Suprapubic skin (tissue), 4 donors: ENCODE measurements at regions not wholly inside any gene's neighbourhood (a gene's known extent, or its start where the extent isn't known, plus 50 kb on each side); places are given as distances from the start of the nearest gene placed in this dataset.

Experiments used
- DNase-seq, 2 donors: peaks; one replicate each; pipeline ENCODE4 v3.0.0-alpha.2; 2019; ENCODE audit warnings: low spot score in 2 of 2
- H3K27ac ChIP-seq: fragments of 200-600 bp; sonication (generic); one replicate; pipeline ENCODE4 v1.5.1; 2019
- H3K27me3 ChIP-seq: fragments of 200-600 bp; sonication (generic); one replicate; pipeline ENCODE4 v1.5.1; 2019
- H3K36me3 ChIP-seq: fragments of 200-600 bp; sonication (generic); one replicate; pipeline ENCODE4 v1.5.1; 2019
- H3K4me1 ChIP-seq: fragments of 200-600 bp; sonication (generic); one replicate; pipeline ENCODE4 v1.5.1; 2019
- H3K4me3 ChIP-seq: fragments of 200-600 bp; sonication (generic); one replicate; pipeline ENCODE4 v1.5.1; 2019; ENCODE audit warnings: mild to moderate bottlenecking
- H3K9me3 ChIP-seq: fragments of 200-600 bp; sonication (generic); one replicate; pipeline ENCODE4 v1.5.1; 2019
- EP300 ChIP-seq: sonication (generic); formaldehyde crosslinking; IDR thresholded peaks from one replicate; pipeline ENCODE4 v1.6.1; 2017; ENCODE audit warnings: antibody characterized with exemption
- POLR2A ChIP-seq, 2 donors: fragments of 450-650 bp; IDR thresholded peaks; one replicate each; pipeline ENCODE4 v1.6.1; 2017; ENCODE audit warnings: antibody characterized with exemption in 2 of 2, mild to moderate bottlenecking in 2 of 2, moderate library complexity in 2 of 2
- POLR2AphosphoS5 ChIP-seq, 3 donors: sonication (generic); formaldehyde crosslinking; IDR thresholded peaks; one replicate each; pipeline ENCODE4 v1.6.1; 2017; ENCODE audit warnings: antibody characterized with exemption in 3 of 3
- WGBS: methylation state at CpG from one replicate; pipeline ENCODE4 v1.1.5; 2018; 5-methylcytosine and 5-hydroxymethylcytosine counted together
- TF ChIP-seq, protein P1 (sequence below), 2 donors: fragments of 200-600 bp in 1 of 2; fragments of 450-650 bp in 1 of 2; sonication (generic) in 1 of 2; IDR thresholded peaks; one replicate each; pipeline ENCODE4 v1.5.1; 2016 to 2019; ENCODE audit warnings: antibody characterized with exemption in 2 of 2, mild to moderate bottlenecking in 1 of 2, moderate library complexity in 1 of 2

DNA sequence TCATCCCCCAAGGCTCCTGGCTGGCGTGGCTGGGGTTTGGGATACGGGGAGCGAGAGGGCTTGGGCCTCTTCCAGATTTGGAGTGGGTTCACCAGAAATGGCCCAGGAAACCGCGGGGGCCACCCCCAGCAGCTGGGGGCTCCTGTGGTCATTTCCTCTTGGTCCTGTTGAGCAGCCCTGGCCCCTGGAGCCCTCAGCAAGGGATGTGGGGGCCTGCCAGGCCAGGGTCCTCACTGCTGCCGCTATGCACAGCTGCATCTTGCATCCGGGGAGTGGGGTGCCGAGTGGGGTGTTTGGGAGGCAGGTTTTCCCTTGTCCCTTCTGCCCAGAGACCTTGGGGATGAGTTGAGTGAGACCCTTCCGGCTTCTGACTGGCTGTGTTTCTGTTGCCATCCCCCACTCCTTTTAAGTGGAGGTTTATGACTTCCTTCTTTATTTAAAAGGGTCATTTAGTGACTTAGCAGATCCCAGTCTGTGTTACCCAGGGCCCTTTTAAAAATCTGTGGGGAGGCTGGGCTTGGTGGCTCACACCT, 319.8 kb downstream of the SEC14L1 start:
- H3K9me3 ChIP-seq = no peaks in the 10 kb centered on the region
- peaks cover 88% of the 10 kb centered on the region for H3K4me1 ChIP-seq
- H3K36me3 ChIP-seq = no peaks in the 10 kb centered on the region
- H3K27ac ChIP-seq = peak overlapping the region; percentile 31
- DNase-seq = no peak
- H3K4me3 ChIP-seq = peak overlapping the region; percentile 8
- WGBS = 76% methylated on average over 5 of the region's 9 CpGs
- no peaks in the 10 kb centered on the region for H3K27me3 ChIP-seq
- TF ChIP-seq, protein P1, sequence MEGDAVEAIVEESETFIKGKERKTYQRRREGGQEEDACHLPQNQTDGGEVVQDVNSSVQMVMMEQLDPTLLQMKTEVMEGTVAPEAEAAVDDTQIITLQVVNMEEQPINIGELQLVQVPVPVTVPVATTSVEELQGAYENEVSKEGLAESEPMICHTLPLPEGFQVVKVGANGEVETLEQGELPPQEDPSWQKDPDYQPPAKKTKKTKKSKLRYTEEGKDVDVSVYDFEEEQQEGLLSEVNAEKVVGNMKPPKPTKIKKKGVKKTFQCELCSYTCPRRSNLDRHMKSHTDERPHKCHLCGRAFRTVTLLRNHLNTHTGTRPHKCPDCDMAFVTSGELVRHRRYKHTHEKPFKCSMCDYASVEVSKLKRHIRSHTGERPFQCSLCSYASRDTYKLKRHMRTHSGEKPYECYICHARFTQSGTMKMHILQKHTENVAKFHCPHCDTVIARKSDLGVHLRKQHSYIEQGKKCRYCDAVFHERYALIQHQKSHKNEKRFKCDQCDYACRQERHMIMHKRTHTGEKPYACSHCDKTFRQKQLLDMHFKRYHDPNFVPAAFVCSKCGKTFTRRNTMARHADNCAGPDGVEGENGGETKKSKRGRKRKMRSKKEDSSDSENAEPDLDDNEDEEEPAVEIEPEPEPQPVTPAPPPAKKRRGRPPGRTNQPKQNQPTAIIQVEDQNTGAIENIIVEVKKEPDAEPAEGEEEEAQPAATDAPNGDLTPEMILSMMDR (IDR thresholded peaks at IDR 0.05) = no peak
- TF ChIP-seq POLR2A (IDR thresholded peaks at IDR 0.05) (no peak), POLR2AphosphoS5 (IDR thresholded peaks at IDR 0.05) (no peak), EP300 (no peak)

DNA sequence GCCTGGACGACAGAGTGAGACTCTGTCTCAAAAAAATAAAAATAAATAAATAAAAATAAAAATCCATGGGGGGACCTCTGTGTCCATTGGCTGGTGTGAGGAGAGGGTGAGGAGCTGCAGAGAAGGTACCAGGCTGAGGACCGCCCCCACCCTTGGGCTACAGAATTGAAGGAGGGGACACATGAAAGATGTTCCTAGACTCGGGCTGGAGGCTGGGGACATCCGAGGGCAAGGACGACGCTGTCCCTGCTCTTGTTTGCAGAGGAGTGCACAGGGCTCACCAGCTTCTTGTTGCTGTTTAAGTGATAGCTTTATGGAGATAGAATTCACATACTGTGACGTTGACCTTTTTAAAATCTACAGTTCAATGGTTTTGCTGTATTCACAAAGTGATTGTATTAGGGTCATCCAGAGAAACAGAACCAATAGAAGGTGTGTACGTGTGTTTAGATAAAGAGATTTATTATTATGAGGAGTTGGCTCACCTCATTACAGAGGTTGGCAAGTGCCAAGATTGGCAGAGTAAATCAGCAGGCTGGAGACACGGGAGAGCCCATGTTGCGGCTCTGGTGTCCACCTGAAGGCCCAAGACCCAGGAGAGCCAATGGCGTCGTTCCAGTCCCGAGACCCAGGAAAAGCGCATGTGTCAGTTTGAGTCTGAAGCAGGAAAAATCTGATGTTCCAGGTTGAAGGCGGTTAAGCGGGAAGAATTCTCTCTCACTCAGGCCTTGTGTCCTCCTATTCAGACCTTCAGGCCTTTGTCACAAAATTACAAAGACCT, 320.7 kb downstream of the SEC14L1 start:
- H3K4me1 ChIP-seq = peaks cover 88% of the 10 kb centered on the region

DNA sequence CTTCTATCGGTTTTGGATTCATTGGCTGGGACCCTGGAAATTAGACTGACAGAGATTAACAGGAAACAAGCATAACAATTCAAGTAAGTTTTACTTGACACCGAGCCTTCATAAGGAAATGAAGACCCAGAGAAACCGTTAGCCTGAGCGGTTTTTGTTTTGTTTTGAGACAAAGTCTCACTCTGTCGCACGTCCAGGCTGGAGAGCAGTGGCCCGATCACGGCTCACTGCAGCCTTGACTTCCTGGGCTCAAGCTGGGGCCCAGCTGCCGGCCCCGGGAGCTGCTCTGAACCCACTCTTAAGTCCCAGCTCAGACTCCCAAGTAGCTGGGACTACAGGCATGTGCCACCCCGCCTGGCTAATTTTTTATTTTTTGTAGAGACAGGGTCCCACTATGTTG, 321.3 kb downstream of the SEC14L1 start:
- H3K27ac ChIP-seq = peak overlapping the region; percentile 44

More for the DNA sequence above, 320.7 kb downstream of the SEC14L1 start:
- H3K9me3 ChIP-seq = no peaks in the 10 kb centered on the region
- no peaks in the 10 kb centered on the region for H3K36me3 ChIP-seq
- TF ChIP-seq EP300 = no peak
- TF ChIP-seq, protein P1 (IDR thresholded peaks at IDR 0.05) = no peak
- no peak for TF ChIP-seq POLR2A (IDR thresholded peaks at IDR 0.05)
- no peak for TF ChIP-seq POLR2AphosphoS5 (IDR thresholded peaks at IDR 0.05)
- H3K27me3 ChIP-seq = no peaks in the 10 kb centered on the region
- no peak for DNase-seq
- WGBS = 78% methylated on average over 16 of the region's 16 CpGs
- no peak overlapping the region for H3K4me3 ChIP-seq
- peak overlapping the region; percentile 8 for H3K27ac ChIP-seq

DNA sequence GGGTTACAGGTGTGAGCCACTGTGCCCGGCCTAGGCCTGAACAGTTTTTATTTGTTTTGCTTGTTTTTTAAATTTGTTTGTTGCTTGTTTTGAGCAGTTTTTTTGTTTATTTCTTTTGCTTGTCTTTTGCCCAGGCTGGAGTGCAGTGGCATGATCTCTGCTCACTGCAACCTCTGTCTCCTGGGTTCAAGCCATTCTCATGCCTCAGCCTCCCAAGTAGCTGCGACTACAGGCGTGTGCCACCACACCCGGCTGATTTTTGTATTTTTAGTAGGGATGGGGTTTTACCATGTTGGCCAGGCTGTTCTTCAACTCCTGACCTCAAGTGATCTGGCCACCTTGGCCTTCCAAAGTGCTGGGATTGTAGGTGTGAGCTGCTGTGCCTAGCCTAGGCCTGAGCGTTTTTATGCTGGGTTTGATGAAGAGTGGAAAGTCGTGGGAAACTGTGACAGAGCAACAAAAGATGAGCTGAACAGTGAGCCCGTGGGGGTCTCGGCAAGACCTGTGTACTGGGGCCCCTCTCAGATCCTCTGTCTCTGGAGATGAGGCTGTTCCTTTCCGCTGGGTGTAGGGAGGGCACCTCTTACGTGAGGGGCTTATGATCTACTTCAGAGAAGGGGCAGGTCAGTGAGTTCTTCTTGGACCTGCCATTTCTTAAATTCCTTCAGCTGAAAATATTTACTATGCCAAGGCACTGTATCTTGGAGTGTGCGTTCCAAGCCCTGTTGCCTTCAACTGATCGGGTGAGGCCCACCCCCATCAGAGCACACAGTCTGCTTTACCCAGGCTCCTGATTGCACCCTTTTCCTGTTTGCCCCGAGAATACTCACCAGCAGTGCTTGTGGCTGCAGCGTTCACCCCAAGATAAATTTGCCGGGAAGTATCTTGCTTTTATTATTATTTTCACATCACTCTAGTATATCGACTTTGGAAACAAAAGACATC, 322.1 kb downstream of the SEC14L1 start:
- Histone ChIP-seq H3K9me3 (no peaks in the 10 kb centered on the region), H3K27ac (peak overlapping the region; percentile 44), H3K4me3 (no peak overlapping the region), H3K27me3 (no peaks in the 10 kb centered on the region), H3K4me1 (peaks cover 88% of the 10 kb centered on the region), H3K36me3 (no peaks in the 10 kb centered on the region)
- TF ChIP-seq, protein P1 (IDR thresholded peaks at IDR 0.05) = no peak
- TF ChIP-seq POLR2AphosphoS5 (IDR thresholded peaks at IDR 0.05) (no peak), POLR2A (IDR thresholded peaks at IDR 0.05) (no peak)
- WGBS = 89% methylated on average over 16 of the region's 16 CpGs
- DNase-seq = no peak

More for the DNA sequence above, 321.3 kb downstream of the SEC14L1 start:
- Histone ChIP-seq H3K27me3 (no peaks in the 10 kb centered on the region), H3K4me1 (peaks cover 88% of the 10 kb centered on the region), H3K4me3 (no peak overlapping the region), H3K36me3 (no peaks in the 10 kb centered on the region), H3K9me3 (no peaks in the 10 kb centered on the region)
- DNase-seq = no peak
- 51% methylated on average over 11 of the region's 11 CpGs for WGBS
- no peak for TF ChIP-seq POLR2AphosphoS5 (IDR thresholded peaks at IDR 0.05)
- TF ChIP-seq EP300 = no peak
- TF ChIP-seq, protein P1 (IDR thresholded peaks at IDR 0.05) = no peak
- no peak for TF ChIP-seq POLR2A (IDR thresholded peaks at IDR 0.05)

DNA sequence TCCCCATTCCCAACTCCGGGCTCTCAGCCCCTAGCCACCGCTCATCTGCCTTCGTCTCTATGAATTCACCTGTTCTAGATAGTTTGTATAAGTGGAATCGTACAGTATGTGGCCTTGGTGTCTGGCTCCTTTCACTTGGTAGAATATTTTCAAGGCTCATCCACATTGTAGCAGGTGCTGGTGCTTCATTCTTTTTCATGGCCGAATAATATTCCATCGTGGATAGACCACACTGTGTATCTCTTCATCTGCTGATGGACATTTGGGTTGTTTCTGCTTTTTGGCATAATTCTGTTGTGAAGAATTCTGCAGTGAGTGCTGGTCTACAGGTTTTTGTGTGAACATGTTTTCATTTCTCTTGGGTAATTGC, 324.2 kb downstream of the SEC14L1 start:
- TF ChIP-seq POLR2A (IDR thresholded peaks at IDR 0.05) = no peak
- no peak for TF ChIP-seq EP300
- no peak for TF ChIP-seq POLR2AphosphoS5 (IDR thresholded peaks at IDR 0.05)
- TF ChIP-seq, protein P1 (IDR thresholded peaks at IDR 0.05) = no peak
- DNase-seq = no peak
- peaks cover 73% of the 10 kb centered on the region for H3K4me1 ChIP-seq
- H3K36me3 ChIP-seq = no peaks in the 10 kb centered on the region
- no peaks in the 10 kb centered on the region for H3K9me3 ChIP-seq
- H3K4me3 ChIP-seq = no peak overlapping the region
- no peaks in the 10 kb centered on the region for H3K27me3 ChIP-seq
- H3K27ac ChIP-seq = no peak overlapping the region
- WGBS = 93% methylated on average over 6 of the region's 6 CpGs
